GM21717 (cell line): ENCODE measurements at regions not wholly inside any gene's neighbourhood (a gene's known extent, or its start where the extent isn't known, plus 50 kb on each side); places are given as distances from the start of the nearest gene placed in this dataset.

Experiments
- ATAC-seq: cut with Tn5 transposase; IDR thresholded peaks from one replicate; pipeline ENCODE4 v1.9.1; 2021; ENCODE audit warnings: mild to moderate bottlenecking, moderate library complexity; ENCODE audit not compliant: unreplicated experiment

DNA sequence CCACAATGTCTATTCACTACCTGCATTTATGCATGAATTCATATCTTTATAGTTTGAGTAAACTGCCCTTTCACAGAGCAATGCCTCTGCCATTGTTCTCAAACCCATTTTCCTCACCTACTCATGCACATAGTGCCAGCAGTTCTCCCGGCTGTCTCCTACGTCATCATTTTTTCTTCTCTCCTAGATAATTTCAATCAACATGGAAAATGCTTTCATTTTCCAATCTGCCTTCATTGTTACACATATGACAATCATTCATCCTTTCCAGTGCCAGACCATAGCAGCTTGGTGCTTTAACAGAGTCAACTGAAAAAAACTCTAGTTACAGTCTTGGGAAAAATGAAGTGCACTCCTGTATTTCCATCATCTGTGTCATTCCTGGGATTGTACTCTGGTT lies 514.8 kb upstream of the CTNND2 start:
- ATAC-seq = no peak

DNA sequence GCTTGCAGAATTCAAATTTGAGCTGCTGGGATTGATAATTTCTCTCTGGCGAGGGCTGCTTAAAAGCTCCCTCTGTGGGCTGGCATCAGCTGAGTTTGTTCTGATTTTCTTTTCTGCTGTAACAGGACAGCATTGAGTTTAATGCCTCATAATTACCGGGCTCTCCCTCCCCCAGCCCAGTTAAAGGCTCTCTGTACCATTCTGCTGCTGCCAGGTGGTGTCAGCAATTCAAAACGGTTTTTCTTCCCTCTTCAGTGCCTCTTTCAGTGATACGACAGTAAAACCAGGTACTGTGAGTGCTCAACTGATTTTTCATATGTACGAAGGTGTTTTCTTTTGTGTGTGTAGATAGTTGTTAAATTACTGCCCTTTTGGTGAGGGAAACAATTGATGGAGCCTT lies 509.3 kb upstream of the CTNND2 start:
- ATAC-seq = no peak

- no peak for ATAC-seq
Observed at GRCh38 chr5:12413075-12413474, 508.8 kb upstream of the CTNND2 start.

DNA sequence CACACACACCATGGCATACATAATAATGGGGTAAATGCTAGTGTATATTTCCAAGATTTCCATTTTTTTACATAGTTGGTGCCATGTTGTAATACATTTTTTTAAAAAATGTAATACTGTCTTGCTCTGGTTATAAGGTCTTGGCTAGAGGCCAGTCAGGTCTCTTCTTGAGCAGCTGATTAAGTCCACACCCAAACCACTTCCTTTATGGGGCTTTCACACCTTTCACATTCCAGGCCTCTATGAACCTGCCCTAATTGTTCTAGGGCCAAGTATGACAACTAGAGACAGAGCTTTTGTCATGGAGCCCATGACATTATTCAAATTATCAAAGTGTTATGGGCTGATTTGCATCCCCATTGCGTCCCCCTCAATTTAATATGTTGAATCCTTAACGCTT lies 495.6 kb upstream of the CTNND2 start:
- no peak for ATAC-seq

GRCh38 chr5:12392246-12392645 lies 488.0 kb upstream of the CTNND2 start:
- no peak for ATAC-seq

GRCh38 chr5:12385095-12385494 lies 480.8 kb upstream of the CTNND2 start:
- no peak for ATAC-seq

DNA sequence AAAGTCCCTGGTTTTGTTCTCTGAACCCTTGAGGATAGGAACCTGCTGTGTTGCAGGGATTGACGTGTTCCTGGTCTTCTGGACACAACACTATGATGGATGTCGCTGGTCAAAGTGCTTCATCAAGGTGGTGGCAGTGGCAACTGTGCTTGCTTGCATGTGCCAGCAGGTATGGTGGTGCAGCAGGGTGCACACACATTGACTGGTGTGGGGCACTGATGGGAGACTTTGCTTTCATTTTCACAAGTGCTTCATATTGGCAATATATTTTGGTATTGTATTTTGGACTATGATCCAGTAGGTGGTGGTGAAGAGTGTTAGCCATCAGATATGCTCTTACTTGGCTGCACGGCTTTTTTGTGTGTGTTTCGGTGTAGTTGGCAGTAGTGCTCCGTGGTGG lies 479.8 kb upstream of the CTNND2 start:
- no peak for ATAC-seq

GRCh38 chr5:12367973-12368372 lies 463.7 kb upstream of the CTNND2 start:
- ATAC-seq = no peak

DNA sequence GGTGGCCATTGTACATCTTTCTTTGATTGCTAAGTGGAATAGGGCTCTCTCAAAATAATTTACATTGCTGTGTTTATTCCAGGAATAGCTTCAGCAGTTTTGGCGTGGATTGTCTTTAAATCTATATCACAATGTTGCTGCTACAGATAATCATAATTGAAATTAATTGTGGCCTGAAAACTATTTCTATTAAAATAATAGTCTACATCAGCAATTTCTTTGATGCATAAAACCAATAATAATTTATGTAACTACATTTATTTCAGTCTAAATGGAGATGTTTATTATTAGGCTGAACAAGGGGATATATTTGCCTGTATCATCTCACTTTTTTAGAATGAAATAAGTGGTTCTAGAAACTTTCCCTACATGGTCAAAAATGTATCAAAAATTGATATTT lies 456.0 kb upstream of the CTNND2 start:
- ATAC-seq = no peak

DNA sequence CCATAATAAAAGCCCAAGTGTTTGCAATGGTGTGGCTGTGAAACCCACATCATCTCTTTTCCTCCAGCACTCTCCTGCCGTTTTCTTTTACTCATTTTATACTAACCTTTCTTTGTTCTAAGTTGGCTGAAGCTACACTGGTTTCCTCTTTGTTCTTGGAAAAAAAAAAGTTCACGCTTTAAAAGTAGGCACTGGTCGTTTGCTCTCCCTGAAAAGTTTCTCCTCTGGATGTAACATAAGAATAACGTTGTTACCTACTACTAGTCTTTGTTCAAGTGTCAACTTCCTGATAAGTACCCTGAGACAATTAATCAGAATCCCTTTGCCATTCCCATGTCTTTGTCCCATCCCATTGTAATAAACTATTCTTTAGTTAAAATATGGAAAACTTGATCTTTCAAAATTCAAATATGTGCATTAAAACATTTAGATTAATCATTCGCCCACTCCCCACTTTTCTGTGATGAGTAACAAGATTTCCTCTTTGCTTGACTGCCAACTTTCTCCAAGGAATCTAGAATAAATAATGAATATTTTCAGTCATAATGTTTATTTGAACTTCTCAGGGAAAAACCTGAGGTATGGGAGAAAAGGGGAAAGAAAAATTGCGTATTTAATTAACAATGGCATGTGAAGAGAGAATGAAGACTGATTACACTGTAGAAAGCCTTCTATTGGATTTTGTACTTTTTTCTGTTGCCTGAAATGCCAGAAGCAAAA lies 454.3 kb upstream of the CTNND2 start:
- no peak for ATAC-seq

DNA sequence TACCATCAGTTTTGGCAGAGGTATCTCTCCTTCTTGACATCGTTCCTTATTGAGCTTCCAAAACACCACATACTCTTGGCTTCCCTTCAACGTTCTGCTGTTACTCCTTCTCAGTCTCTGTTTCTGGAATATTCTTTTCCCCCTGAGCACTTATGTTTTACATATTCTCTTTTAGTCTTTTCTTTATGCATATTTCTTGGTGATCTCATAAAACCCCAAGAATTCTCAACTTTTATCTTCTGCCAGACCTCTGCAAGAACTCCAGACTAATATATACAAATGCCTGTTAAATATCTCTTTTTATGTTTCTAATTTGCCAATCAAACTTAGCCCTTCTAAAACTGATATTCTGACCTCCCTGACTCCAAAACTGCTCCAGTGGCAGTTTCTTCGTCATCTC lies 453.4 kb upstream of the CTNND2 start:
- ATAC-seq = no peak

GRCh38 chr5:12354686-12355085 lies 450.4 kb upstream of the CTNND2 start:
- ATAC-seq = no peak

GRCh38 chr5:12343558-12343957 lies 439.3 kb upstream of the CTNND2 start:
- no peak for ATAC-seq

DNA sequence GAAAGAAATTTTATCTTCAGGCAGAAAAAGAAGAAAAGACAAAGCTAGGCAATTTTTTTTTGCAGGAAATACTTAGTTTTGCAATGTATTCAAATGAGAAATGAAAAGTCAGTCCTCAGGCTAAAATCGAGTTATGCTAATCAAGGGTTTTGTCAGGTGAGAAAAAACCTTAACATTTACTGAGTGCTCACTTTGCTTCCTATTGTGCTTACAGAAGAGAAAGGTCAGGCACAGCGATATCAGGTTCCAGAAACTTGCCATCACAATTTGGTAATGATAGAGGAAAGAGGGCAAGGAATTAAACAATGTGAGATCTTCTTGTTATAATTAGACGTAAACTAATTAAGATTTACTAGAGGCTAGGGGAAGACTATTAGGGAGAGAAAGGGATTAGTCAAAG lies 431.7 kb upstream of the CTNND2 start:
- ATAC-seq = no peak

DNA sequence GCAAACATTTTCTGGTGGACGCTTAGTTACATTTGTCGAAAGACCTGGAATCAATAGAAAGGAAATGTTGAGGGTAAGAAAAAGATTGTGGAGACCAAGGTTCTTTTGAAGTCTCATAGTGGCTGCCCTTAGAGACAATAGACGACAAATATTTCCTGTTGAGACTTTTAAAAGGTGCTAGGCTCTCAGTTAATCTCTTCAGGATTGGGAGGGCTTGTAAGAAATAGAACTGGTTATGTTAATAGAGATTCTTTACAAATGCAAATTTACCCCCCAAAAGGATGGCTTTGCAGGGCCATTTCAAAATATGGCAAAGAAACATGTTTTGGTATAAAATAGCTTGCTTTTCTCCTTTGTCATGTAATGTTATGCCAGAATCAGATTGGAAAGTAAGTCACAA lies 428.2 kb upstream of the CTNND2 start:
- no peak for ATAC-seq

- ATAC-seq = no peak
Observed at GRCh38 chr5:12330993-12331588, 426.8 kb upstream of the CTNND2 start.

DNA sequence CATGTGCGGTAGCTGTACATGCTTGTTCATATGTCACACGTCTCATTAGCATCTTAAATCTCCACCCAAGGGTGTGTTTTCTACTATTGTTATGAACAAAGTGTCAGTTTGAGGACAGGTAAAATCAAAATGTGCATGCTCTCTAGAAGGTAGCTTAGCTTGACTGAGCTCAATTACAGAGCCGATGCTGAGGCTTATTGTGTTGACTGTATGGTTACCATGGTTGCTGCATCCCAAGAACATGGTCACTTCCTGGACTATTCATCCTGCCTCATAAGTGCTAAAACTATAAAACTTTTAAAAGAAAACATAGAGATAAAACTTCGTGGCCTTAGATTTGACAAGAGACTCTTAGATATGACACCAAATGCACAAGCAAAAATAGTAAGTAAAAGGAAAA lies 426.1 kb upstream of the CTNND2 start:
- ATAC-seq = no peak

GRCh38 chr5:12323637-12324229 lies 419.5 kb upstream of the CTNND2 start:
- ATAC-seq = no peak

GRCh38 chr5:12322042-12322441 lies 417.8 kb upstream of the CTNND2 start:
- no peak for ATAC-seq

- ATAC-seq = no peak
Observed at GRCh38 chr5:12320331-12320730, 416.1 kb upstream of the CTNND2 start.

DNA sequence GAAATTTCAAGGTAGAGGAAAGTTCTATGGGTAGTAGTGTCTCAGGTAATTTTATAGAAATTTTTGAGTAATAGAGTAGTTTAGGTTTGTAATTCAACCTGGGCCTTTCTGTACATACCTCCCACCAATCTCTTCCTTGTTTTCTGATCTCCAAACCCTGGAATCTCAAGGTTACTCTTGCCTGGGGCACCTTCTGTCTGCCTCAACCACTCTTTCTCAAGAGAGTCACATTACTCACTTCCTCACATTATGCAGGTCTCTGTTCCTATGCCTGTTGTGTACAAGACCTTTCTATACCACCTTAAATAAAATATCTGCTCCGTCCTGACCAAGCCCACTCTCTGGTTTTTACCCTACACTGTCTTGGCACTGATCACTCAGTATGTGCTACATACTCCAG lies 412.6 kb upstream of the CTNND2 start:
- no peak for ATAC-seq

- ATAC-seq = no peak
Observed at GRCh38 chr5:12315461-12315860, 411.2 kb upstream of the CTNND2 start.

- peak; percentile 61 for ATAC-seq
Observed at GRCh38 chr5:12313602-12314001, 409.4 kb upstream of the CTNND2 start.
